B cell (primary cell): ENCODE measurements at regions not wholly inside any gene's neighbourhood (a gene's known extent, or its start where the extent isn't known, plus 50 kb on each side); places are given as distances from the start of the nearest gene placed in this dataset.

ENCODE experiments used
- ATAC-seq: fragments of 200-7000 bp; cut with Tn5 transposase; one replicate; pipeline ENCODE4 v1.10.0; 2021; ENCODE audit warnings: low read depth, mild to moderate bottlenecking, moderate number of reproducible peaks, moderate library complexity
- CTCF ChIA-PET: fragments of 350-600 bp; sonication (Branson Sonifier 250); formaldehyde crosslinking; loops from one replicate; lab custom pipeline; 2021; ENCODE audit warnings: antibody characterized with exemption, inconsistent platforms; lab: Charles Lee
- POLR2A ChIA-PET: fragments of 350-600 bp; sonication (Branson Sonifier 250); formaldehyde crosslinking; loops from one replicate; lab custom pipeline; 2021; ENCODE audit warnings: antibody characterized with exemption; lab: Charles Lee
- DNase-seq: peaks from one replicate; pipeline ENCODE4 v3.0.0; 2013
- H2AFZ ChIP-seq: 2 replicates; pipeline ENCODE4 v1.6.1; 2012; ENCODE audit warnings: mild to moderate bottlenecking, low read depth, low read length; ENCODE audit not compliant: insufficient read depth, poor library complexity, severe bottlenecking
- H3K27ac ChIP-seq, 2 donors: 1 replicate in 1 of 2; 2 replicates in 1 of 2; pipeline ENCODE4 v1.5.1; 2012 to 2013; ENCODE audit warnings: low read length in 2 of 2, mild to moderate bottlenecking in 2 of 2, moderate library complexity in 1 of 2
- H3K27me3 ChIP-seq, 4 experiments: fragments of 200-600 bp in 1 of 4; sonication (generic) in 1 of 4; replicated peaks in 1 of 4; 1 replicate in 2 of 4; 2 replicates in 2 of 4; pipeline versions ENCODE4 v1.6.1 to v1.7.0; 2013 to 2016; ENCODE audit warnings: low read length in 3 of 4, mild to moderate bottlenecking in 2 of 4, mixed read lengths in 1 of 4, moderate library complexity in 1 of 4; ENCODE audit not compliant: insufficient read depth in 4 of 4, control insufficient read depth in 3 of 4; ENCODE audit errors: control extremely low read depth in 1 of 4
- H3K36me3 ChIP-seq, 2 experiments: replicated peaks in 1 of 2; 1 replicate in 1 of 2; 2 replicates in 1 of 2; pipeline versions ENCODE4 v1.6.1 to v1.7.1; 2013; ENCODE audit warnings: low read length in 1 of 2; ENCODE audit not compliant: insufficient read depth in 2 of 2, control insufficient read depth in 1 of 2; ENCODE audit errors: control extremely low read depth in 1 of 2, extremely low read depth in 1 of 2
- H3K4me1 ChIP-seq, 2 donors: fragments of 200-600 bp in 1 of 2; sonication (generic) in 1 of 2; 1 replicate in 1 of 2; 2 replicates in 1 of 2; pipeline versions ENCODE4 v1.5.1 to v1.6.1; 2013 to 2017; ENCODE audit warnings: low read length in 2 of 2; ENCODE audit not compliant: control insufficient read depth in 2 of 2, insufficient read depth in 2 of 2
- H3K4me2 ChIP-seq: replicated peaks from 2 replicates; pipeline ENCODE3; 2012; ENCODE audit warnings: mild to moderate bottlenecking, low read depth, low read length; ENCODE audit not compliant: poor library complexity, severe bottlenecking
- H3K4me3 ChIP-seq, 5 experiments: fragments of 200-600 bp in 1 of 5; sonication (generic) in 1 of 5; 1 replicate in 3 of 5; 2 replicates in 2 of 5; pipeline versions ENCODE4 v1.5.1 to v1.7.0; 2011 to 2016; ENCODE audit warnings: low read length in 4 of 5, mild to moderate bottlenecking in 4 of 5, low read depth in 2 of 5, control low read depth in 1 of 5, moderate library complexity in 1 of 5; ENCODE audit not compliant: insufficient read depth in 1 of 5; ENCODE audit errors: control extremely low read depth in 1 of 5, extremely low read depth in 1 of 5
- H3K79me2 ChIP-seq: fragments of 200-600 bp; sonication (generic); one replicate; pipeline ENCODE4 v1.6.0; 2016; ENCODE audit warnings: low read length; ENCODE audit not compliant: control insufficient read depth, insufficient read depth
- H3K9ac ChIP-seq: fragments of 200-600 bp; sonication (generic); 2 replicates; pipeline ENCODE4 v1.6.1; 2017; ENCODE audit warnings: mild to moderate bottlenecking, low read length, moderate library complexity
- H3K9me3 ChIP-seq, 3 donors: one replicate each; pipeline versions ENCODE4 v1.6.1 to v1.7.1; 2013; ENCODE audit warnings: low read length in 2 of 3; ENCODE audit not compliant: control insufficient read depth in 2 of 3, insufficient read depth in 1 of 3; ENCODE audit errors: control extremely low read depth in 1 of 3
- H4K20me1 ChIP-seq: 2 replicates; pipeline ENCODE4 v1.6.0; 2012; ENCODE audit warnings: mild to moderate bottlenecking, low read length; ENCODE audit not compliant: insufficient read depth, control insufficient read depth, poor library complexity, severe bottlenecking
- H3K27ac Mint-ChIP-seq: one replicate; pipeline ENCODE4 v1.8.0; 2021; ENCODE audit warnings: mixed read lengths
- H3K27me3 Mint-ChIP-seq: one replicate; pipeline ENCODE4 v1.8.0; 2021; ENCODE audit warnings: mixed read lengths
- H3K4me1 Mint-ChIP-seq: one replicate; pipeline ENCODE4 v1.8.0; 2021; ENCODE audit warnings: mixed read lengths
- H3K4me3 Mint-ChIP-seq: one replicate; pipeline ENCODE4 v1.8.0; 2021; ENCODE audit warnings: mixed read lengths
- H3K9me3 Mint-ChIP-seq: one replicate; pipeline ENCODE4 v1.8.0; 2022; ENCODE audit warnings: mixed read lengths; ENCODE audit not compliant: insufficient read depth
- CTCF ChIP-seq: fragments of 200-600 bp; IDR thresholded peaks from one replicate; pipeline ENCODE4 v1.8.0; 2022; ENCODE audit warnings: antibody characterized with exemption, mild to moderate bottlenecking
- EZH2 ChIP-seq: IDR thresholded peaks from 2 replicates; pipeline ENCODE4 v1.6.1; 2012; ENCODE audit warnings: borderline replicate concordance, low read depth, mild to moderate bottlenecking, moderate library complexity, low read length; ENCODE audit not compliant: insufficient read depth, poor library complexity, severe bottlenecking
- WGBS: methylation state at CpG from one replicate; pipeline ENCODE4 v1.1.5; 2013; ENCODE audit warnings: missing lambda C conversion rate; ENCODE audit not compliant: insufficient coverage; 5-methylcytosine and 5-hydroxymethylcytosine counted together
- intact Hi-C: fragments of 100-400 bp; cut with micrococcal nuclease; formaldehyde crosslinking; loops from one replicate; pipeline ENCODE4 v1.10.0; 2022

- H3K79me2 ChIP-seq: no peaks in the 10 kb centered on the region
- peaks cover 9% of the 10 kb centered on the region for H3K27me3 Mint-ChIP-seq
- TF ChIP-seq EZH2 (no peak), CTCF (no peak)
- intact Hi-C loops: loop anchor here (5.0 kb wide), 1 partner anchor 568 kb away; no protein-coding TSS in a partner anchor
- no CpG with 5 or more reads among the region's 2 CpGs for WGBS
- ChIA-PET POLR2A (interaction anchor here (0.7 kb wide), 1 partner anchor 26 kb away, joined by 3 read pairs; no protein-coding TSS in a partner anchor), CTCF (no interaction called here)
- H4K20me1 ChIP-seq: no peaks in the 10 kb centered on the region
- H3K9me3 ChIP-seq: no peaks in the 10 kb centered on the region
- H3K36me3 ChIP-seq: no peaks in the 10 kb centered on the region
- no peaks in the 10 kb centered on the region for H3K9me3 Mint-ChIP-seq
- H3K4me3 Mint-ChIP-seq: no peak overlapping the region
- H3K4me1 Mint-ChIP-seq: no peaks in the 10 kb centered on the region
- no peaks in the 10 kb centered on the region for H3K4me1 ChIP-seq
- ATAC-seq (no peak), DNase-seq (no peak)
- H3K4me2 ChIP-seq: no peak overlapping the region
- H3K27ac Mint-ChIP-seq: no peak overlapping the region
- H3K27me3 ChIP-seq: no peaks in the 10 kb centered on the region
- H3K9ac ChIP-seq: no peak overlapping the region
- no peak overlapping the region for H3K27ac ChIP-seq
- no peak overlapping the region for H2AFZ ChIP-seq
- H3K4me3 ChIP-seq: no peak overlapping the region
These were observed 160.4 kb upstream of the CFAP20DC start for GRCh38 chr3:59210260-59210659.

GRCh38 chr3:59192473-59192872 is 142.6 kb upstream of the CFAP20DC start:
- H3K4me1 ChIP-seq: no peaks in the 10 kb centered on the region
- H3K4me1 Mint-ChIP-seq: no peaks in the 10 kb centered on the region
- no peak overlapping the region for H3K4me3 ChIP-seq
- H2AFZ ChIP-seq: no peak overlapping the region
- no peak overlapping the region for H3K27ac ChIP-seq
- H3K36me3 ChIP-seq: no peaks in the 10 kb centered on the region
- H3K79me2 ChIP-seq: no peaks in the 10 kb centered on the region
- no peaks in the 10 kb centered on the region for H3K9me3 ChIP-seq
- no peak for DNase-seq
- H3K27me3 ChIP-seq: no peaks in the 10 kb centered on the region
- no peaks in the 10 kb centered on the region for H3K9me3 Mint-ChIP-seq
- POLR2A ChIA-PET: no interaction called here
- no peak overlapping the region for H3K4me3 Mint-ChIP-seq
- H4K20me1 ChIP-seq: no peaks in the 10 kb centered on the region
- H3K4me2 ChIP-seq: no peak overlapping the region
- no peak overlapping the region for H3K27ac Mint-ChIP-seq
- ATAC-seq: no peak
- no peak for TF ChIP-seq EZH2
- TF ChIP-seq CTCF: no peak
- H3K27me3 Mint-ChIP-seq: peaks cover 9% of the 10 kb centered on the region
- no peak overlapping the region for H3K9ac ChIP-seq
- CTCF ChIA-PET: no interaction called here
- intact Hi-C loops: no loop called here
